Mesothelial cell of epicardium (in vitro differentiated cells): ENCODE measurements at regions not wholly inside any gene's neighbourhood (a gene's known extent, or its start where the extent isn't known, plus 50 kb on each side); places are given as distances from the start of the nearest gene placed in this dataset.
"Not testable (repeated sequence)": the region's sequence is repeated elsewhere in the genome, so short reads cannot be mapped to it uniquely, and the experiment has no call there.

Experiments
- DNase-seq, 2 experiments: peaks; one replicate each; pipeline ENCODE4 v3.0.0; 2021; ENCODE audit warnings: low spot score in 2 of 2; ENCODE audit not compliant: unreplicated experiment in 2 of 2
- H3K27ac Mint-ChIP-seq: 2 replicates; pipeline ENCODE4 v1.8.0; 2021; ENCODE audit warnings: mixed read lengths
- H3K27me3 Mint-ChIP-seq: 2 replicates; pipeline ENCODE4 v1.8.0; 2021; ENCODE audit warnings: low read depth, mixed read lengths
- H3K36me3 Mint-ChIP-seq: 2 replicates; pipeline ENCODE4 v1.8.0; 2021; ENCODE audit warnings: mixed read lengths
- H3K4me1 Mint-ChIP-seq: 2 replicates; pipeline ENCODE4 v1.8.0; 2021; ENCODE audit warnings: mixed read lengths
- H3K4me3 Mint-ChIP-seq: 2 replicates; pipeline ENCODE4 v1.8.0; 2021; ENCODE audit warnings: mild to moderate bottlenecking, moderate library complexity, mixed read lengths
- H3K9me3 Mint-ChIP-seq: 2 replicates; pipeline ENCODE4 v1.8.0; 2021; ENCODE audit warnings: mixed read lengths
- CTCF ChIP-seq: fragments of 200-600 bp; sonication (generic); IDR thresholded peaks from one replicate; pipeline ENCODE4 v1.5.0; 2021; ENCODE audit warnings: antibody characterized with exemption; ENCODE audit not compliant: unreplicated experiment

- Mint-ChIP-seq H3K4me3 (no peak overlapping the region), H3K27me3 (peaks cover 10% of the 10 kb centered on the region), H3K36me3 (peaks cover 3% of the 10 kb centered on the region), H3K9me3 (peaks cover 6% of the 10 kb centered on the region), H3K27ac (no peak overlapping the region), H3K4me1 (peaks cover 25% of the 10 kb centered on the region)
- TF ChIP-seq CTCF: no peak
- DNase-seq: no peak
Measured at GRCh38 chr1:115506924-115507589, 134.7 kb upstream of the VANGL1 start.

- Mint-ChIP-seq H3K4me3 (no peak overlapping the region), H3K4me1 (peaks cover 25% of the 10 kb centered on the region), H3K27ac (no peak overlapping the region), H3K36me3 (peaks cover 3% of the 10 kb centered on the region), H3K27me3 (peaks cover 14% of the 10 kb centered on the region), H3K9me3 (peaks cover 6% of the 10 kb centered on the region)
- no peak for DNase-seq
- no peak for TF ChIP-seq CTCF
Measured at GRCh38 chr1:115506518-115506917, 135.3 kb upstream of the VANGL1 start.

DNA sequence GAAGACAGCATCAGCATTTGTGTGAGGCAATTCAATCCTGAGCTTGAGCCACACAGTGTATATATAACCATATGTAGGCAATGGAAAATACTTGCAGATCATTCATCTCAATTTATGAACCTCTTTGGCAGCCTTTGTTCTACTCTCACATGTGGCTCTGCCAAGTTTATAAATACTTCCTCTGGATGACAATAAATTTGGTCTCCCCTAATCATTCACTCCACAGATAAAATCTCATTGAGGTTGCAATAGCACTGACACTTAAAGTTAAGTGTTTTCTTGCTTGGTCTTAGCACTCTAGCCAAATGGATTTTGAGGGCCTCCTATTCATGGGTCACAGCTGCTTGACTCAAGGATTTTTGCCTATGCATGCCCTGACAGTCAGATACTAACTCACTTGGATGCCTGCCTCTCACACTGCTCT is 136.6 kb upstream of the VANGL1 start:
- Mint-ChIP-seq H3K4me1 (peaks cover 25% of the 10 kb centered on the region), H3K27ac (no peak overlapping the region), H3K9me3 (peaks cover 6% of the 10 kb centered on the region), H3K27me3 (peaks cover 21% of the 10 kb centered on the region), H3K36me3 (peaks cover 3% of the 10 kb centered on the region), H3K4me3 (no peak overlapping the region)
- DNase-seq: no peak
- no peak for TF ChIP-seq CTCF

- H3K4me1 Mint-ChIP-seq: peaks cover 22% of the 10 kb centered on the region
- H3K36me3 Mint-ChIP-seq, H3K9me3 Mint-ChIP-seq, H3K4me3 Mint-ChIP-seq, H3K27ac Mint-ChIP-seq, DNase-seq: not testable (repeated sequence)
- H3K27me3 Mint-ChIP-seq: peaks cover 18% of the 10 kb centered on the region
Measured at GRCh38 chr1:115502183-115502582, 139.6 kb upstream of the VANGL1 start.

GRCh38 chr1:115501476-115501875 is 140.3 kb upstream of the VANGL1 start:
- no peak overlapping the region for H3K27ac Mint-ChIP-seq
- no peak for TF ChIP-seq CTCF
- H3K36me3 Mint-ChIP-seq: peaks cover 3% of the 10 kb centered on the region
- DNase-seq: no peak
- H3K27me3 Mint-ChIP-seq: peaks cover 16% of the 10 kb centered on the region
- peaks cover 6% of the 10 kb centered on the region for H3K9me3 Mint-ChIP-seq
- no peak overlapping the region for H3K4me3 Mint-ChIP-seq
- H3K4me1 Mint-ChIP-seq: peaks cover 19% of the 10 kb centered on the region

GRCh38 chr1:115499253-115499652 is 142.5 kb upstream of the VANGL1 start:
- no peak for TF ChIP-seq CTCF
- Mint-ChIP-seq H3K36me3 (peaks cover 3% of the 10 kb centered on the region), H3K27ac (no peak overlapping the region), H3K9me3 (peaks cover 6% of the 10 kb centered on the region), H3K4me3 (no peak overlapping the region), H3K4me1 (peaks cover 6% of the 10 kb centered on the region), H3K27me3 (peaks cover 19% of the 10 kb centered on the region)
- DNase-seq: no peak
